ENCODE measurements at regions not wholly inside any gene's neighbourhood (a gene's known extent, or its start where the extent isn't known, plus 50 kb on each side); places are given as distances from the start of the nearest gene placed in this dataset.
"Not testable (repeated sequence)": the region's sequence is repeated elsewhere in the genome, so short reads cannot be mapped to it uniquely, and the experiment has no call there.

GRCh38 chr22:48817491-48817890 lies 1010.2 kb downstream of the BRD1 start:
- DNase-seq (ENCODE audit: low spot score), result not testable (repeated sequence)

- no peak for DNase-seq (ENCODE audit: low spot score)
Measured at GRCh38 chr22:48811885-48812284, 1015.8 kb downstream of the BRD1 start.

- no peak for DNase-seq (ENCODE audit: low spot score)
Measured at GRCh38 chr22:48808038-48808960, 1019.4 kb downstream of the BRD1 start.

GRCh38 chr22:48807155-48807554 lies 1020.5 kb downstream of the BRD1 start:
- no peak for DNase-seq (ENCODE audit: low spot score)

- no peak for DNase-seq (ENCODE audit: low spot score)
Measured at GRCh38 chr22:48806227-48806781, 1021.4 kb downstream of the BRD1 start.

- DNase-seq (ENCODE audit: low spot score), result no peak
Measured at GRCh38 chr22:48805516-48805915, 1022.2 kb downstream of the BRD1 start.

GRCh38 chr22:48804811-48805301 lies 1022.8 kb downstream of the BRD1 start:
- no peak for DNase-seq (ENCODE audit: low spot score)

GRCh38 chr22:48803948-48804810 lies 1023.5 kb downstream of the BRD1 start:
- DNase-seq (ENCODE audit: low spot score), result no peak

GRCh38 chr22:48803171-48803947 lies 1024.3 kb downstream of the BRD1 start:
- DNase-seq (ENCODE audit: low spot score), result no peak

GRCh38 chr22:48802576-48802975 lies 1025.1 kb downstream of the BRD1 start:
- no peak for DNase-seq (ENCODE audit: low spot score)

- no peak for DNase-seq (ENCODE audit: low spot score)
Measured at GRCh38 chr22:48800886-48801607, 1026.6 kb downstream of the BRD1 start.

GRCh38 chr22:48800036-48800885 lies 1027.4 kb downstream of the BRD1 start:
- no peak for DNase-seq (ENCODE audit: low spot score)

GRCh38 chr22:48799227-48799970 lies 1028.3 kb downstream of the BRD1 start:
- no peak for DNase-seq (ENCODE audit: low spot score)

GRCh38 chr22:48798281-48799226 lies 1029.1 kb downstream of the BRD1 start:
- DNase-seq (ENCODE audit: low spot score), result no peak

GRCh38 chr22:48797731-48798130 lies 1029.9 kb downstream of the BRD1 start:
- DNase-seq (ENCODE audit: low spot score), result no peak

GRCh38 chr22:48796310-48797015 lies 1031.2 kb downstream of the BRD1 start:
- DNase-seq (ENCODE audit: low spot score), result no peak

GRCh38 chr22:48795664-48796063 lies 1032.0 kb downstream of the BRD1 start:
- DNase-seq (ENCODE audit: low spot score), result no peak
